GM21825 (cell line): ENCODE measurements at regions not wholly inside any gene's neighbourhood (a gene's known extent, or its start where the extent isn't known, plus 50 kb on each side); places are given as distances from the start of the nearest gene placed in this dataset.
"Not testable (repeated sequence)": the region's sequence is repeated elsewhere in the genome, so short reads cannot be mapped to it uniquely, and the experiment has no call there.

ENCODE experiments used
- ATAC-seq: cut with Tn5 transposase; IDR thresholded peaks from one replicate; pipeline ENCODE4 v1.9.1; 2021; ENCODE audit warnings: mild to moderate bottlenecking, moderate library complexity; ENCODE audit not compliant: unreplicated experiment

DNA sequence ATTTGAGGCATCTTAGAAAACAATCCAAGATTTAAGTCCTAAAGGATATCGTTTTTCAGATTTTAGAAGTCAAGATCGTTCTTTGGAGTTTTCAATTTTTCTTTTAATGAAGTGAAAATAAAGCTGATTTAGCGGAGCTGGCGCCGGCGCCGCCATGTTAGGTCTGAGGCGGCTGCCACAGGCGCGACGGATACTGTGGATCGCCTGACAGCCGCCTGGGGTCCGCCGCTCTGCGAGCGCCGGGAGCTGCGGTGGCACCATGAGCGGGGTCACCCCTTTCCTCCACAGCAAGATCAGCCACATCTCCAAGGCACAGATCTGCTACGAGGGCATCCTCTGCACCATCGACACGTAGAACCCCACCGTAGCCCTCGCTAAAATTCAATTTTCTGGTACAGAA, 247.2 kb downstream of the GJA1 start:
- ATAC-seq, result no peak

DNA sequence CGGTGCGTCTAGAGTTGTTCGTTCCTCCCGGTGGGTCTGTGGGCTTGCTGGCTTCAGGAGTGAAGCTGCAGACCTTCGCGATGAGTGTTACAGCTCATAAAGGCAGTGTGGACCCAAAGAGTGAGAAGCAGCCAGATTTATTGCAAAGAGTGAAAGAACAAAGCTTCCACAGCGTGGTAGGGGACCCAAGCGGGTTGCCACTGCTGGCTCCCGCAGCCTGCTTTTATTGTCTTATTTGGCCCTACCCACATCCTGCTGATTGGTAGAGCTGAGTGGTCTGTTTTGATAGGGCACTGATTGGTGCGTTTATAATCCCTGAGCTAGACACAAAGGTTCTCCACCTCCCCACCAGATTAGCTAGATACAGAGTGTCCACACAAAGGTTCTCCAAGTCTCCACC, 250.4 kb downstream of the GJA1 start:
- not testable (repeated sequence) for ATAC-seq

DNA sequence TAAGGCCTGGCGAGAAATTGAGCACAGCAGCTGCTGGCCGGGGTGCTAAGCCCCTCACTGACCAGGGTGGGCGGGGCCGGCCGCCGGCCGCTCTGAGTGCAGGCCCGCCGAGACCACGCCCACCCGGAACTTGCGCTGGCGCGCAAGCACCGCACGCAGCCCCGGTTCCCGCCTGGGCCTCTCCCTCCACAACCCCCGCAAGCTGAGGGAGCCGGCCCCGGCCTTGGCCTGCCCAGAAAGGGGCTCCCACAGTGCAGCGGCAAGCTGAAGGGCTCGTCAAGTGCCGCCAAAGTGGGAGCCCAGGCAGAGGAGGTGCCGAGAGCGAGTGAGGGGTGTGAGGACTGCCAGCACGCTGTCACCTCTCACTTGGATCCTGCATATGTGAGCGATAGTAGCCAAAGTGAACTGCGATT, 251.2 kb downstream of the GJA1 start:
- no peak for ATAC-seq

DNA sequence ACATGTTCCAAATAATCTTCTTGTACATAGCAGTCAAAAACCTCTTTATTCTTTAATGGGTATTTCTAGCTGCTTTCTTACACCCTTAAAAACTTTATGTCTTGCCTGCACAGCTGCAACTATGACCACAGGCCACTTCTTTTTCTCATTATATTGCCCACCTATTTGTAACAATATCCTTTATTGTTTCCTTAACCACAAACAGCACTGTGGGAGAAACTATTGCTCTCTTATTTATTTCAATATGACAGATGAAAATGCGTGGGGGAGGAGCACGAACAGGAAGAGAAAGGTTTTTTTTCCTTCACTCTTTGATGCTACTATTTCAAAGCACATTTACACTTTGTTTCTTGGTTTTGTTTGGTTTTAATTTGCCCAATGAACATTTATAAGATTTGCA, 253.5 kb downstream of the GJA1 start:
- ATAC-seq, result no peak

DNA sequence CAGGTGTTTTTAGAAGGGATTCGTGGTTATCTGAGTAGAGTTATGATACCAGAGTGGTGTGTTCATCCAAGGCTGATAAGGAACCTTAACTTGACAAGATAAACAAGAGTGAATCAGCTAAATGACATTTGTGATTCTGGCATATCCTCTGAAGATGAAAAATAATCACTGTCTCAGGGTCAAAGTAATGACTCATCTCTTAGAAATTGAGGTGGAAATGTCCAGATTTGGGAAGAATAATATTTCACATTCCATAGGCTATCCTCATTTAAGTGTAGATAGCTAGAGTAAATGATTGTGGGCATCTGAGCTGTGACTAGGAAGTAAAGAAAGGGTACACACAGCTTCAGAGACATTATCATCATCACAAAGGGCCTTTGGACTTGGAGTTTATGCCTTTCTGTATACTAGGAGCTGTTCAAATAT, 255.7 kb downstream of the GJA1 start:
- no peak for ATAC-seq

DNA sequence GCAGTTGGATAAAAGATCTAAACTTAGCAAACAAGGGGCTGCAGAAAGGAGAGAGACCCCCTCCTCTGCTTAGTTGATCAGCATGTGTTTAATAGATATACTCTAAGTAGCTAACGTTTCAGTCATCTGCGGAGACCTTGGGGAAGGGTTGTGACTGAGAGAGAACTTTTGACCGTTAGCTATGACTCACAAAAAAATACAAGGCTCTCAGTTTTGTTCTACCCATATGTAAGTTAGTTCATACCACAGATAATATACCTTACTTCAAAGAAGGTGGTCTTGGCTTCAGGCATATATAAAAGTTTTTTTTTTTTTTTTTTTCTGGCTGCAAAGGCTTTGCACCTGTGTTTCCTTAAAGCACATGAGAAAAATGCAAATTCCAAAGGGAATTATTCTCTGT, 258.9 kb downstream of the GJA1 start:
- ATAC-seq, result no peak

DNA sequence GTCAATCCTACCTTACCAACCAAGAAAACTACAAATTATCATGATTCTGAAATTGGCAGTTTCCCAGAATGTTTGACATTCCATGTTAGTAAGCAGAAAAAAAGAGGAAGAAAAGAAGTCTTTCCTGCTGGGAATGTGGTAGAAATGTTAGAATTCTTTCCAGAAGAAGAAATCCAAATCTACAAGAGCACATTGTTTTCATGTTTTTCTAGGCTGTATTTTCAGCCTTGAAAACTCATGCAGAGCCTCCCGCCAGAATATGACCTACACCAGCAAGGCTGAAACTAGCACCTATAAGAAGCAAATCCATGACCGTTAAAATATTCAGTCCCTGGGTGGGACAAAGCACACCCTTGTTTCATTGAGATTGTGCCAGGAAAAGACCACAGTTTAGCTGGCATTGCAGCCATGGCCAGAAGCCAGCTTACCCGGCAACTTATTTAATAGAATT, 259.4 kb downstream of the GJA1 start:
- no peak for ATAC-seq

DNA sequence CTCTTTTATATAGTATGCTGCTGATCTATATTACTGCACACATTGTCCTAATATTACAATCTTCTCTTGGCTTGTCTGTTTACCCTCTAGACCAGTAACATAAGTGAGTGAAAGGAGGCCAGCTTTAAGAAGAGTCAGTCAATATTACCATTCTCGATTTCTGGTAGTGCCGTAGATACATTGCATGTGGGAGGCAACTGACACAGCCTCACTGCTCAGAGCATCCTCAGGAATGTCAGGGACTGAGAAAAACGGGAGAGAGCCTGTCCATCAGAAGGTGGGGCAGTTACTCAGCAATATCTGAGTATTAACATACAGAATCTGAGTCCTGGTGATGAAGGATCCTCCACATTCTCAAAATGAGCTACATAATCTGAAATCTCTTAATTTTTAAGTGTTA, 259.9 kb downstream of the GJA1 start:
- ATAC-seq, result no peak

DNA sequence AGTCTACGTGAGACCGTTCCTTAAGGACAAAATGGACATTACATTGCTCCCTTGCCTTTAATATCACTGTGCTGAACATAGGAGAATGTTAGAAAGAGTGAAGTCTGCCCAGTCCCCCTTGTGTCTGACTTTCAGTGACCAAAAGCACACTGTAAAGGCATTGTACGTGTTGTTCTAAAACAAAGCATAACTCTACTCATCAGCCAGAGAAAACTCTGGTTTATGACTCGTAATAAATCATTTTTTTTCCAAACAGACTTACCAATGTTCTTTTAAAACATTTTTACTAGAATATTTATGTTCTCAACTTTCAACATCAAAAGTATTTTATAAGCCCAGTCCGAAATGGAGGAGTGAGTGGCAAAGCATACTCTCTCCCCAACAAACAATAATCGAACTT, 262.5 kb downstream of the GJA1 start:
- no peak for ATAC-seq

DNA sequence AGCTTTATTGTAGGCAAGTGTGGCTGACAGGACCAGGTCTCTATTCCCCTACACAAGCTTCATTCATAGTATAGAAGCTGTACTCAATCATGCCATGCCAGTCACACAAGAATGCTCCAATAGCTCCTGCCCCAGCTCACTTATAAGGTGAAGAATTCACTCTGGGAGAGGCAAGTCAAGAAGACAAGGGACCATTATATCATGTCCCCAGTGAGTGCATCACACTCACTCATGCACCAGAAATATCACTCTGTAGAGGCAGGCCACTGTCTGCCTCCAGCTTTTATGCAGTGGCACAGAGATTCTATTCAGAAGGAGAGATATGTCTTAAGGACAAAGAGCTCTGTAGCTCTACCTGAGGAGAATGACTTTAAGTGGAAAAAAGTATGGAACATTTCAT, 263.2 kb downstream of the GJA1 start:
- no peak for ATAC-seq

DNA sequence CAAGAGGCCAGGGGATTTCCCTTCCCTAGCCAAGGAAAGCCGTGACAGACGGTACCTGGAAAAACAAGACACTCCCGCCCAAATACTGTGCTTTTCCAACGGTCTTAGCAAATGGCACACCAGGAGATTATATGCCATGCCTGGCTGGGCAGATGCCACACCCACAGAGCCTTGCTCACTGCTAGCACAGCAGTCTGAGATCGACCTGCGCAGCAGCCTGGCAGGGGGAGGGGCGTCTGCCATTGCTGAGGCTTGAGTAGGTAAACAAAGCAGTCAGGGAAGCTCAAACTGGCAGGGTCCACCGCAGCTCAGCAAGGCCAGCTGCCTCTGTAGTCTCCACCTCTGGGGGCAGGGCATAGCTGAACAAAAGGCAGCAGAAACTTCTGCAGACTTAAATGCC, 267.7 kb downstream of the GJA1 start:
- ATAC-seq, result not testable (repeated sequence)

DNA sequence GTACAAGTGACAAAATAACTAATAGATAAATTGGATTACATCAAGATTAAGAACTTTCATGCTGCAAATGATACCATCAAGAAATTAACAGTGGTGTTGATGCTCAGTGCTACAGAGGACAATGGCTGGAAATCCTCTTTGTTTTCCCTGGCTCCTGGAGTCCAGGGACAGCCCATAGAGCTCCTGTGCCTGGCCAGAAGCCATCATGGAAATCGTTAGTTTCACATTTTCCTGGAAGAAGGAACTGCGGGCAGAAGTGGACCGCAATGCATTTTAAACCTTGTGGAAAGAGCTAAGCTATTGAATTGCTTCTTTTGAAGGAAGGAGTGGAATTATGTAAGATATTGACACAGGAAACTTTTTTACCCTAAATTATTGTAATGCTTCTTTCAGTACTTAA, 276.0 kb downstream of the GJA1 start:
- no peak for ATAC-seq

DNA sequence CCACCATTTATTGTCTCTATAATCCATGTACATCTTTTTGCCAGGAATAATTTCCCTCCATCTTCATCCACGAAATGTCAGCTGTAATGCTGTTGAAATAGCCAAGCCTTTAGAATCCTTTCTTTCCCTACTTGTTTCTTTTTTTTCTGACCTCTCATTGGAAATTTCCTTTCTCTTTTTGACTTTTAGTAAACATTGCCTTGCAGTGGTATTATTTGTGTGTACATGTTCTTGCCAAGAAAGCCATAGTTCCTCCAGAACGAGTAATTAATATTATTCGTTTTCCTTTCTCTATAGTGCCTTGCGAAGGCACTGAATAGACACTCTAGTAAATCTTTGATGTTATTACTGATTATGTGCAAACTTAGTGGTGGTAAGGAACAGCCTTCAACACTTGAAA, 282.2 kb downstream of the GJA1 start:
- ATAC-seq, result no peak

DNA sequence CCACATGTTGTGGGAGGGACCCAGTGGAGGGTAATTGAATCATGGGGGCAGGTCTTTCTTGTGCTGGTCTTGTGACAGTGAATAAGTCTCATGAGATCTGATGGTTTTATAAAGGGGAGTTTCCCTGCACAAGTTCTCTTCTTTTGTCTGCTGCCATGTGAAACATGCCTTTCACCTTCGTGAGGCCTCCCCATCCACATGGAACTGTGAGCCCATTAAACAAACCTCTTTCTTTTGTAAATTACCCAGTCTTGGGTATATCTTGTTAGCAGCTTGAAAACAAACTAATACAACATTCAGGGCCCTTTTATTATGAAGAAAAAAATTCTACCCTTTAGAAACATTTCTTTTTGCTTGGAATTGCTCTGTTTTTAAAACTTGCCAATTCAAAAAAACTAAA, 285.4 kb downstream of the GJA1 start:
- ATAC-seq, result not testable (repeated sequence)

DNA sequence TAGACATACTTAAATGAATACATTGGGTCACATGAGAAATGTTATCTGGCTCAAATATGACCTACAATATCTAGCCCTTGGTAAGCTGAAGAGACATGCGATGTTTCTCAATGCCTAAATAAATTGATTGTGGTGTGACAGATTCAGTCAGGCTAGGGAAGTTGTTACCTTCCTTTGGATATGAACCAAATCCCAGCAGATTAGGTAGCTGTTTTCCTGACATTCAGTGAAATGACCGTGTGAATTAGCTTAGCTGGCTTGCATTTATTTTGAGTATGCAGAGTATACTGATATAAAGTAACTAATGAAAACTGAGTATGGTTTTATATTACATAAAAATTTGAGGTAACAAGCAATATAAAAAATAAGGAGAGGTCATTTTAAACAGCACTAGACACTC, 288.2 kb downstream of the GJA1 start:
- no peak for ATAC-seq

DNA sequence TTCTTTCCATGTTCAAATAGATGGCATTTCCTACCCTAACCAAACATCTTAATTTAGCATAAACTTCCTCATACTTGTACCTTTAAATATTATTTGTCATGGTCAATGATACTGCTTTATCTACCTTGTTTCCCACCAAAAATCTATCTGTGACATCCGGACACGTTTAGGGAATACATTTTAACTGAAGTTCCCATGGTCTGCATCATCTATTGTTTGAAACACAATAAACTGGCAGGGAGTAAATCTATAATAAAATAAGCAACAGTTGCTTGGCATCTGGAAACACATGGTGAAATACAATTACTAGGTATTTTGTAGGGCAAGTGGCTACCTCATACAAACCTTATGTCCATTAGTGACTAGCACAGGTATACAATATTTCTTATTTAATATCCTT, 289.1 kb downstream of the GJA1 start:
- ATAC-seq, result no peak

DNA sequence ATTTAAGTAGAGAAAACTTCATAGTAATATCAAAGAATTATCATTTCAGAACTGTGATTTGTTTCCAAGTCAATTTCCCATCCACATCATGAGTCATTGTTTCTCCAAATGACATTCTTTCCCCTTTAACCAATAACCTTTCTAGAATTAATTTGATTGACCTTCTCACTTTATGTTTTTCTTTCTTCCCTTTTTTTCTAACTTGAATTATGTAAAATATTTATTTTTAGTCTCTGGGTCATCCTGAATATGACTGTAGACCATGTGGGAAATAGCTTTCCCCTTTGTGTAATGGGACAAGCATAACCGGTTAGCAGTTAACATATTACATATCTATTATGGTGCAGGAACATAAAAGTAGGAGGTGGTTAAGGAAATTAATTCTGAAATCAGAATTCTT, 291.1 kb downstream of the GJA1 start:
- ATAC-seq, result no peak

DNA sequence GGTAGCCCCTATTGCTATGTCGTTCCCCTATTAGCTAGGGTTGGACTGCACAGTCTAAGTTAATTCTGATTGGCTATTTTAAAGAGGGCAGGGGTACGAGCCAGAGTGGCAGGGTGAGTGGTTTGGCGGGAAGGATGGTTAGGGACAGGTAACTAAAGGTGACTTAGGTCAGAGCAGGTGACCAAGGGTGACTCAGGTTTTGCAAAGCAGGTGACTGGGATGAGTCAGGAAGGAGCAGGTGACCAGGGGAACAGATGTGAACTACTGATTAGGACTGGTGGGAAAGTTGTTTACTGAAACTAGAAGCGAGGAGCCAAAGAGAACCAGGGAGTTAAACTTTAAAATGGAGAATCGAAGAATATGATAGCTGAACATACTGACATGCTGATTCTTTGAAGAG, 295.2 kb downstream of the GJA1 start:
- no peak for ATAC-seq

DNA sequence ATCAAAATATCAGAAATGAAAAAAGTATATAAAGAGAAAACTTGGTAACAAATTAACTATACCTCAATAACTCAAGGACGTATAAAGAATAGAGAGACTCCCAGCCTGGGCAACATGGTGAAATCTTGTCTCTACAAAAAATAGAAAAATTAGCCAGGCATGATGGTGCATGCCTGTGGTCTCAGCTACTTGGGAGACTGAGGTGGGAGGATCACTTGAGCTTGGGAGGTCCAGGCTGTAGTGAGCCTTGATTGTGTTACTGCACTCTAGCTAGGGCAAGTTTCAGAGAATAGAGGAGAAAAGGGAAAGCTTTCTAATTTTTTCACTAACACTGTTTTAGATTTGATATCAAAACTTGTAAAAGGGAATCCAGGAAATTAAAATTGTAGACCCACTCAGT, 295.9 kb downstream of the GJA1 start:
- ATAC-seq, result no peak

DNA sequence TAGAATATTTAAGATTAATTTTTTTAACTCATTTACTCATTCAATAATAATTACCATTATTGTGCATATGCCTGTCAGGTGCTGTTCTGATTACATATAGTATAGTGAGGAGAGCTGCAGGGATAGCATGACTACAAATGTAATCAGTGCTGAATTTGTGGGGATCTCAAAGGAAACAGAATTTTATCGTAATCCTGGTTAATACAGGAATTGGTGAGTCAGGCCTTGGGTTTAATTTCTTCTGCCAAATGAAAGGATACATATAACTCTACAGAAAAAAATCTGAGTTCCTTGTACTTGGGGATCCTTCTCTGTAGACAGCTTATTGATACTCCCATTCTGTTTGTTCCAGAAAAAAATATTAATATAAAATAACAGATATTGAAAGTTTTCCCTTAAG, 297.2 kb downstream of the GJA1 start:
- ATAC-seq, result no peak

DNA sequence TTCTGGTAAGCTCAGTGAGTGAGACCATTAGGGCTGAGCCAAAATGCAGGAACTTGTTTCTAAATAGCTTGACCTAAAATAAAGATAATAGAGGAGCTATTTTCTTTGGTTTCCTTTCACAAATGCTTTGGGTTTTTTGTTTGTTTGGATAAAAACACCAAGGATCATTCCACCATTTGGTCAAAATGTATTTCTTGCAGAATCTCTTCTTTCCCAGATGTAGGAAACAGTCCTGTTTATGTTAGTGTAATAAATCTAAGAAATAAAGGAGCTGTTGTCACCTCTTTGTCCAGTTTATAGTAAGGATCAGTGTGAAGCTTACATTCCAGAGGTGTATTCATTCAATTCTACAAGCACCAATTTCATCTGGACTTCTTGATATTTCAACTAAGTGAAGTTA, 297.8 kb downstream of the GJA1 start:
- no peak for ATAC-seq

DNA sequence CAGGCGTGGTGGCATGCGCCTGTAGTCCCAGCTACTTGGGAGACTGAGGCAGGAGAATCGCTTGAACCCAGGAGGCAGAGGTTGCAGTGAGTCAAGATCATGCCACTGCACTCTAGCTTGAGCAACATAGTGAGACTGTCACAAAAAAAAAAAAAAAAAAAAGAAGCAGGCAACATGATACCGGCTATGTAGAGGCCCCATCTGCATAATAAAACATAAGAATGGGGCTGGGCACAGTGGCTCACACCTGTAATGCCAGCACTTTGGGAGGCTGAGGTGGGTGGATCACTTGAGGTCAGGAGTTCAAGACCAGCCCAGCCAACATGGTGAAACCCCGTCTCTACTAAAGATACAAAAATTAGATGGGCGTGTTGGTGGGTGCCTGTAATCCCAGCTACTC, 304.7 kb downstream of the GJA1 start:
- ATAC-seq, result not testable (repeated sequence)

DNA sequence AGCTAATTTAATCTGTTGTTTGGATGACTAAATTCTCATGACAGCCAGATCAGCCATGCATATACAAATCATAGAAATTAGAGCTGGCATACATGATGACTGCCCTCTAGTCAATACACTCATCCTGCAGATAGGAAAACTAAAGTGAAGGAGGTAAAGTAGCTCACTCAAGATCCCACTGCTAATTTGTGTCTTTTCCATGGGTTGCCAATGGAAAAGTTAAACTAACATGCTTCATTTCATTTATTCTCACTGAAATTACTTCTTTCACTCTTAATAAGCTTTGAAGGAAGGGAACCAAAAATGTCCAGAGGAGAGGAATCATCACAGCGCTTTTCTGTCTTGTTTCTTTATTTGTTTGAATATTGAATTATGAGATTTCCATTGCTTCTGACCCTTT, 308.2 kb downstream of the GJA1 start:
- ATAC-seq, result no peak

DNA sequence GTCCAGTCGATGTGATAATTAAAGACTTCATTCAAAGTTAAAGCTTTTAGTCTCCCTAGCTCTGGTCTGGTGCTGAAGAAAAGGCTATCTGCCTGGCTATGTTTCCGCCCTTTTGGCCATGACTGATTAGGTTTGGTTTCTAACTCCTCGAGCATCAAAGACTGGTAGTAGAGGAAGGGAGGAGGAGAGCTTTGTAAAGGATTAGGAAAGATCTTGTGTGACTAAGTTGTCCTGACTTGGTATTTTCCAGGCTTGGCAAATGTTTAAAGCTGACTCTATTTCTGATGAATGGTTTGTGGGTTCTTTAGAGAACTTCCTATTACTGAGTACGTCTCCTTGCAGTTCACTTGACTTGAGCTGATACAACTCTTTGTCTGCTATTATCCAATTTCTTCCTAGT, 312.9 kb downstream of the GJA1 start:
- ATAC-seq, result no peak
